ENCODE measurements at regions not wholly inside any gene's neighbourhood (a gene's known extent, or its start where the extent isn't known, plus 50 kb on each side); places are given as distances from the start of the nearest gene placed in this dataset.
A peak's percentile ranks its signal among the peaks of the same experiment; 100 is the strongest.

- no peaks in the 10 kb centered on the region for H3K36me3 ChIP-seq (replicated peaks; ENCODE audit: control insufficient read depth, insufficient read depth, low read length)
- peak; percentile 80 for DNase-seq
- H3K4me3 ChIP-seq (ENCODE audit: insufficient read depth, low read depth, low read length) = no peak overlapping the region
- no peaks in the 10 kb centered on the region for H3K27me3 ChIP-seq (ENCODE audit: control insufficient read depth, insufficient read depth, low read length)
Observed at GRCh38 chr11:113532697-113533424, 57.7 kb upstream of the DRD2 start.

GRCh38 chr11:113531575-113532451, 56.6 kb upstream of the DRD2 start:
- Histone ChIP-seq H3K27me3 (ENCODE audit: control insufficient read depth, insufficient read depth, low read length) (no peaks in the 10 kb centered on the region), H3K4me3 (ENCODE audit: insufficient read depth, low read depth, low read length) (no peak overlapping the region), H3K36me3 (replicated peaks; ENCODE audit: control insufficient read depth, insufficient read depth, low read length) (no peaks in the 10 kb centered on the region)
- no peak for DNase-seq

DNA sequence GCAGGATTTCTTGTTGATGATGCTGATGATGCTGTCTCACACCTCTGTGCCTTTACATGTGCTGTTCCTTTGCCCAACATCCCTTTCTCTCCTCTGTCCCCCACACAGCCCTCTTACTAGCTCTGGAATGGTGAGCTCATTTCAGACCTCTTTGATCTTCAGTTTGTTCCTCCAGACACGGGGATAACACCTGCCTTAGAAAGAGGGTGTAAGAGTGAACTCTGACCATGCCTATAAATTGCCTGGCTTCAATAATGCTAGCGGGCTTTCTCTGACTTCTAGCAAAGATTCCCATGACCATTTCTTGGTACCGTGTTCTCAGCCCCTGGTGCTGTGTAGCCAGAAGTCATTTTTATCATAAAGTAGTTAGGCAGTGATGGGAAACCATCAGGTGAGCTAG, 55.9 kb upstream of the DRD2 start:
- Histone ChIP-seq H3K4me3 (ENCODE audit: insufficient read depth, low read depth, low read length) (no peak overlapping the region), H3K36me3 (replicated peaks; ENCODE audit: control insufficient read depth, insufficient read depth, low read length) (no peaks in the 10 kb centered on the region), H3K27me3 (ENCODE audit: control insufficient read depth, insufficient read depth, low read length) (no peaks in the 10 kb centered on the region)
- DNase-seq = no peak

- no peaks in the 10 kb centered on the region for H3K27me3 ChIP-seq (ENCODE audit: control insufficient read depth, insufficient read depth, low read length)
- H3K36me3 ChIP-seq (replicated peaks; ENCODE audit: control insufficient read depth, insufficient read depth, low read length) = no peaks in the 10 kb centered on the region
- H3K4me3 ChIP-seq (ENCODE audit: insufficient read depth, low read depth, low read length) = no peak overlapping the region
- no peak for DNase-seq
Observed at GRCh38 chr11:113529606-113530005, 54.4 kb upstream of the DRD2 start.

- no peak for DNase-seq
- no peaks in the 10 kb centered on the region for H3K27me3 ChIP-seq (ENCODE audit: control insufficient read depth, insufficient read depth, low read length)
- H3K36me3 ChIP-seq (replicated peaks; ENCODE audit: control insufficient read depth, insufficient read depth, low read length) = no peaks in the 10 kb centered on the region
- H3K4me3 ChIP-seq (ENCODE audit: insufficient read depth, low read depth, low read length) = no peak overlapping the region
Observed at GRCh38 chr11:113528982-113529381, 53.8 kb upstream of the DRD2 start.

- H3K36me3 ChIP-seq (replicated peaks; ENCODE audit: control insufficient read depth, insufficient read depth, low read length) = no peaks in the 10 kb centered on the region
- no peak for DNase-seq
Observed at GRCh38 chr11:113526521-113526920, 51.3 kb upstream of the DRD2 start.

More at GRCh38 chr11:113526521-113526920, 51.3 kb upstream of the DRD2 start:
- no peaks in the 10 kb centered on the region for H3K27me3 ChIP-seq (ENCODE audit: control insufficient read depth, insufficient read depth, low read length)
- H3K4me3 ChIP-seq (ENCODE audit: insufficient read depth, low read depth, low read length) = no peak overlapping the region

Measured in H7 (cell line).